SK-N-MC (cell line): ENCODE measurements at regions not wholly inside any gene's neighbourhood (a gene's known extent, or its start where the extent isn't known, plus 50 kb on each side); places are given as distances from the start of the nearest gene placed in this dataset.
"Not testable (repeated sequence)": the region's sequence is repeated elsewhere in the genome, so short reads cannot be mapped to it uniquely, and the experiment has no call there.

Experiments
- DNase-seq: peaks from one replicate; pipeline ENCODE4 v3.0.0-alpha.2; 2011; ENCODE audit warnings: low read depth, low spot score
- H3K27ac ChIP-seq: fragments of 200-600 bp; sonication (generic); 2 replicates; pipeline ENCODE4 v1.5.1; 2016; ENCODE audit warnings: mixed run types
- H3K36me3 ChIP-seq: fragments of 200-600 bp; sonication (generic); 2 replicates; pipeline ENCODE4 v1.6.1; 2017; ENCODE audit warnings: antibody characterized with exemption, low read length, mixed read lengths; ENCODE audit not compliant: insufficient read depth
- H3K4me3 ChIP-seq: fragments of 200-600 bp; sonication (generic); 2 replicates; pipeline ENCODE4 v1.5.1; 2016
- H3K9ac ChIP-seq: fragments of 200-600 bp; sonication (generic); 2 replicates; pipeline ENCODE4 v1.8.0; 2017; ENCODE audit warnings: mixed run types, mixed read lengths; ENCODE audit not compliant: insufficient read length
- H3K9me3 ChIP-seq: fragments of 200-600 bp; sonication (generic); 2 replicates; pipeline ENCODE4 v1.6.1; 2017; ENCODE audit warnings: low read depth, mild to moderate bottlenecking, antibody characterized with exemption, low read length, moderate library complexity, mixed read lengths
- EZH2 ChIP-seq: fragments of 200-600 bp; sonication (generic); IDR thresholded peaks from one replicate; pipeline ENCODE4 v1.6.1; 2017; ENCODE audit warnings: antibody characterized with exemption
- FOXP2 ChIP-seq: optimal IDR thresholded peaks from 2 replicates; pipeline ENCODE3; 2011; ENCODE audit warnings: mild to moderate bottlenecking, moderate library complexity; ENCODE audit not compliant: insufficient read depth; ENCODE audit errors: extremely low read length, control extremely low read depth
- POLR2AphosphoS5 ChIP-seq: IDR thresholded peaks from 2 replicates; pipeline ENCODE4 v1.6.1; 2012; ENCODE audit warnings: mild to moderate bottlenecking, low read depth, low read length, borderline replicate concordance

DNA sequence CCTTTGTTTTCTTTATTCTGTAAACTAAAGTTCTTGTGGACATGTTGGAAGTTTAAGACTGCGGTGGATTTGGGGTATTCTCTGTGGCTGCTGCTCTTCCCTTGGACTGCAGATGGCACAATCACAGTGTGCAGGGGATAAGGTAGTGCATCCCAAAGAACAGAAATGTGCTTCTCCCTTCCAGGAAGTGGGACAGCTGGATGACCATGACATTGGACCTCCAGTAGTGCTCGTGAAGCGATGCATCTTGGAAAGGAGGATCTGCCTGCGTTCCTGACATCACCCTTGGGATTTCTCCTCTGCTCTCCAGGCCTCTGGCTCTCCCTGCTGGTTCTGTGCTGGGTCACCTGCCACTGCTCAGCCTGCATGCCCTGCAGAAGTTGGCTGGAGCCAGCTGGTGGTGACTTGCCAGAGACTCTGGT, 109.9 kb downstream of the SLC4A3 start:
- TF ChIP-seq POLR2AphosphoS5, result no peak
- peak; percentile 54 for TF ChIP-seq FOXP2
- Histone ChIP-seq H3K9me3 (no peaks in the 10 kb centered on the region), H3K36me3 (no peaks in the 10 kb centered on the region), H3K4me3 (no peak overlapping the region), H3K27ac (no peak overlapping the region; the same call in 1 of the 2 replicates), H3K9ac (no peak overlapping the region)
- DNase-seq, result no peak

DNA sequence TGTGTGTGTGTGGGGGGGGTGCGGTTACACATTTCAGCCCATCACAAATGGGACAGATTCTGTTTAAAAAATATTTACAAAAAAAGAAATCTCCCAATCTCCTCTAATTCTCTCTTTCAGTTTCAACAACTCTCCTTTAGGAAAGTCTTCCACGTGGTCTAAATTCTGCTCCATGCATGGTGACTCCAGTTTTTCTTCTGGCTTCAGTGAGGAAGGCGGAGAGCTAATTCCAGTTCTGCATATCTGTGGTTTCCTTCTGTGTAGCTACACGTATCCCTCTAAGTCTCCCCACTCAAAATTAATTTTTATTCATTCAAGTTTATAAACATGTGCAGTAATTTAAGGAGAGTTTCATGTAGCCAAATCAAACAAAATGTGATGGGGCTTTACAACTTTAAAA, 111.6 kb downstream of the SLC4A3 start:
- Histone ChIP-seq H3K36me3 (no peaks in the 10 kb centered on the region), H3K9ac (no peak overlapping the region), H3K4me3 (no peak overlapping the region), H3K27ac (no peak overlapping the region), H3K9me3 (no peaks in the 10 kb centered on the region)
- DNase-seq, result no peak
- TF ChIP-seq POLR2AphosphoS5, result no peak
- no peak for TF ChIP-seq EZH2
- no peak for TF ChIP-seq FOXP2

DNA sequence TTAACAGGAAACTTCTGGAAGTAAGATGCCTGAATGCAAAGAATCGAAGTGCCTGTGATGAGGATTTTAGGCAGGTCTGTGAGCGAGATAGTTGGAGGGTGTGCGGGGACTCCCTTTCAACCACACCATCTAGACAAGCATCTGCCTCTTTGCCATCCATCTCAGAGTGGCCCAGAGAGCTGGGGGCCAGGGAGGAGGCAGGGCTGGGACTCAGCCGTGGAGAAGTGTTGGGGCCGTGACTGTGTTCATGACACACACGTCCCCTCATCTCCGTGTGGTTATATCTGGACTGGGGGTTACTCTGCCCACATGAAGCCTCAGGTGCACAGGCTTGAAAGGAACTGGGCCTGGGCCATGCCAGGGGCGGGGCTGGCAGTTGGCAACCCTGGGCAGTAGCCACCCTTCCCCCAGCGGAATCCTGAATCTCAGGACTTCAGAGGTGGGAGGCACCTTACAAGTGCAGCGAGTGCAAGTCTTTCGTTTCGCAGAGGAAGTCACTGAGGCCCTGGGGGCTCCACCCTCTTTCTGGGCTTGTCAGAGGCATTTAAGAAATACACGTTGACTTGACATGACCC, 112.5 kb downstream of the SLC4A3 start:
- H3K9me3 ChIP-seq, result no peaks in the 10 kb centered on the region
- DNase-seq, result no peak
- H3K36me3 ChIP-seq, result no peaks in the 10 kb centered on the region
- no peak overlapping the region for H3K27ac ChIP-seq
- no peak overlapping the region for H3K4me3 ChIP-seq
- no peak for TF ChIP-seq POLR2AphosphoS5
- no peak for TF ChIP-seq EZH2
- TF ChIP-seq FOXP2, result no peak
- no peak overlapping the region for H3K9ac ChIP-seq

DNA sequence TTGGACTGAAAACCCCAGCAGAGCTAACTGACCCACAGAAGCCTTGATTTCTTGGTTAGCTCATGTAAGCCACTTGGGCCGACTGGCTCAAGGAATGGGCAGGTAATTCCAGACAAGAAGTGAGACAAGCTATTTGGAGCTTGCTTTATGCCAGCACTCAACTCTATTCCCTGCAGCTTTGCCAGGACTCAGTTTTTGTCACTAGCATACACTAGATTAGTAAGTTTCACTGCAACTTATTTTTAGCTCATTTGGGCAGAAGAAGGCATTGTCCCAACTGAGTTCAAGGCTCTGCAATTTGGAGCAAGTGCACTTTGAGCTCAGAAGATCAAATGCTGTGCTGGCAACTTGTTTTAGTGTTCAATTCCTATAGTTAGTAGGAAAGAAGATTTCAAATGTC, 116.1 kb downstream of the SLC4A3 start:
- no peak overlapping the region for H3K27ac ChIP-seq
- H3K9me3 ChIP-seq, result no peaks in the 10 kb centered on the region
- no peak for TF ChIP-seq EZH2
- TF ChIP-seq POLR2AphosphoS5, result no peak
- TF ChIP-seq FOXP2, result no peak
- no peak overlapping the region for H3K9ac ChIP-seq
- DNase-seq, result no peak
- no peak overlapping the region for H3K4me3 ChIP-seq
- H3K36me3 ChIP-seq, result no peaks in the 10 kb centered on the region

DNA sequence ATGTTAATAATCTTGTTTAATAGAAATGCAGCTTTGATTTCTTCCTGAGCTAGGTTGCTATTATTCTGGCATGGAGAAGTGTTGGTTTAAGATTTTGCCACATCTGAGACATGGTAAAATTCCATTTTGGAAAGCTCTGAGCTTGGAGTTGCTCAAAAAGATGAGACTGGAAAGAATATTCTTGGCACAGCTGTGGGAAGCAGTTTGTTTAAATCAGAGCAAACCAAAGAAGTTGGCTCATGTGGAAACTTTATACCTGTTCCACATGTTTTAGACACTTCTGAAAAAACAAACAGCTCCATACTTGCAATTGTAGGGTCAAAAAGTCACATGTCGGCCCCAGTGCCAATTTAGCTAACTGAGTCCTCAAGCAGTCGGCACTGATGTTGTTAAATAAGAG, 116.6 kb downstream of the SLC4A3 start:
- Histone ChIP-seq H3K4me3 (no peak overlapping the region), H3K27ac (no peak overlapping the region), H3K9ac (no peak overlapping the region), H3K36me3 (no peaks in the 10 kb centered on the region), H3K9me3 (no peaks in the 10 kb centered on the region)
- TF ChIP-seq EZH2 (no peak), FOXP2 (no peak), POLR2AphosphoS5 (no peak)
- DNase-seq, result no peak

DNA sequence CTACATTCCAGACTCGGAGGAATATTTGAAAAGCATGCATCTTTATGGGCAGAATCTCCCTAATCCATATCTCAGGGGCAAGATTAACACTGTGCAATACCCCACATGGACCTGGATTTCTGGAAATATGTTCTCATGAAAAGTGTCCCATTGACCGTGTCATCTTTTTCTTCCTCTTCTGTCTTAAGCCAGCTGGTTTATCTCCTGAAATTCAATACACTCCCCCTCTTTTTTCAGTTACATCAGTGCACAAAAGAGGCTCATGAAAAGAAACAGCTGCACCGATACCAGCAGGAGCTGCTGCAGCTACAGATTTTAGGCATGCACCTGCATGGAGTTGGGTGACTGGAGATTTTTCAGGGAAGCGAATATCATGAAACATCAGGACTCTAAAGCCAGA, 117.2 kb downstream of the SLC4A3 start:
- TF ChIP-seq POLR2AphosphoS5 (no peak), FOXP2 (no peak)
- no peak overlapping the region for H3K9ac ChIP-seq
- DNase-seq, result no peak
- no peaks in the 10 kb centered on the region for H3K9me3 ChIP-seq
- no peak overlapping the region for H3K4me3 ChIP-seq
- H3K27ac ChIP-seq, result no peak overlapping the region
- no peaks in the 10 kb centered on the region for H3K36me3 ChIP-seq

DNA sequence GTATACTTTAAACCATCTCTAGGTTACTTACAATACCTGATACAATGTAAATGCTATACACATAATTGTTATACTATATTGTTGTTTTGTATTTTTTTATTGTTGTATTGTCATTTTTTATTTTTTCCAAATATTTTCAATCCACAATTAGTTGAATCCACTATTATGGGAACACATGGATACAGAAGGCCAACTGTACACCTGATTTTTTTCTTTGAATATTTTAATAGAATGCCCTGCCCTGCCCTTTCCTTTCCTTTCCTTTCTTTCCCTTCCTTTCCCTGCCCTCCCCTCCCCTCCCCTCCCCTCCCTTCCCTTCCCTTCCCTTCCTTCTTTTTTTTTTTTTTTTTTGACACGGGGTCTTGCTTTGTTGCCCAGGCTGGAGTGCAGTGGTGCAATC, 120.2 kb downstream of the SLC4A3 start:
- H3K9ac ChIP-seq, result no peak overlapping the region
- H3K9me3 ChIP-seq, result no peaks in the 10 kb centered on the region
- H3K4me3 ChIP-seq, result no peak overlapping the region
- no peaks in the 10 kb centered on the region for H3K36me3 ChIP-seq
- TF ChIP-seq FOXP2 (no peak), EZH2 (no peak), POLR2AphosphoS5 (no peak)
- no peak overlapping the region for H3K27ac ChIP-seq
- no peak for DNase-seq

DNA sequence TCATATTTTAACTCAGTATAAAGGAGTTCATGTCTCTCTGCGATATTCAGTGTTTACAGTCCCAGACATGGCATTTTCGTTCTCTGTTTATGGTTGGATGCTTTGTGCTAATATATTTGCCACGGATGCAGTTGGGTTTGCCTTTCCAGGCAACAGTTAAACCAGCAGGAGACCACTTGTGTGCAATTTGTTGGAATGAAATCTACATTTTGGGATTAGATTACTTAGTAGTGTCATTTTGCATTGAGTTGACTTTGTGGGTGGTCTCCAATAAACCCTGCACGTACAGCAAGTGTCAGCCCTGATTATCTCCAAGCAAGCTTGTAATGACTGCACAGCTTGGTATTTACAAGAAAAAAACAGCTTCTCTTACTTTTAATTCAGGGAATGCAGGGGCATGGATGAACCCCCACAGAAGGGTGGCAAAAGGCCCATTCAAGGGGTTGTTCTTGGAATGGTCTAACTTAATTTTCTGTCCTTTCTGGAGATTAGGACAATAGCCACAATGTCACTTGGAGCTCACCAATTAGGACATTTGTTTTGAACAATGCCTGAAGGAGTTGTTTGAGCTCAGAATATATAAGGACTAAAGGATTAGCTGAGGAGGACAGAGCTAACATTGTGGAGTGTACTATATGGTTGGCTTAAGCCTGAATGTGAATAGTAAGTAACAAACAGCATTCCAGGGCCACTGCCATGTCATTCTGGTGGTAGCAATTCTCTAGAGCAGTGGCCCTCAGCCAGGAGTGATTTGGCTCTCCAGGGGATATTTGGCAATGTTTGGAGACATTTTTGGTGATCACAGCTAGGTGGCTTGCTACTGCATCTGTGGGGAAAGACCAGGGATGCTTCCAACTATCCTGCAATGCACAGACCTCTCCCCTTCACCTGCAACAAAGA, 121.5 kb downstream of the SLC4A3 start:
- H3K9me3 ChIP-seq, result no peaks in the 10 kb centered on the region
- H3K9ac ChIP-seq, result no peak overlapping the region
- H3K27ac ChIP-seq, result no peak overlapping the region
- peak overlapping the region; percentile 3; the same call in 1 of the 2 replicates for H3K4me3 ChIP-seq
- DNase-seq, result no peak
- no peaks in the 10 kb centered on the region for H3K36me3 ChIP-seq
- TF ChIP-seq POLR2AphosphoS5 (no peak; the same call in 1 of the 2 replicates), FOXP2 (no peak), EZH2 (no peak)

DNA sequence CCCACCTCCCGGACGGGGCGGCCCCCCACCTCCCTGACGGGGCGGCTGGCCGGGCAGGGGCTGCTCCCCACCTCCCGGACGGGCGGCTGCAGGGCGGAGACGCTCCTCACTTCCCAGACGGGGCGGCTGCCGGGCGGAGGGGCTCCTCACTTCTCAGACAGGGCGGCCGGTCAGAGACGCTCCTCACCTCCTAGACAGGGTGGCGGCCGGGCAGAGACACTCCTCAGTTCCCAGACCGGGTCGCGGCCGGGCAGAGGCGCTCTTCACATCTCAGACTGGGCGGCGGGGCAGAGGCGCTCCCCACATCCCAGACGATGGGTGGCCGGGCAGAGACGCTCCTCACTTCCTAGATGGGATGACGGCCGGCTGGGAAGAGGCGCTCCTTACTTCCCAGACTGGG, 123.7 kb downstream of the SLC4A3 start:
- H3K36me3 ChIP-seq, H3K9ac ChIP-seq, H3K4me3 ChIP-seq, H3K27ac ChIP-seq, H3K9me3 ChIP-seq, DNase-seq: not testable (repeated sequence)
